HG02759 (cell line): ENCODE measurements at regions not wholly inside any gene's neighbourhood (a gene's known extent, or its start where the extent isn't known, plus 50 kb on each side); places are given as distances from the start of the nearest gene placed in this dataset.

Experiments used
- ATAC-seq: cut with Tn5 transposase; IDR thresholded peaks from one replicate; pipeline ENCODE4 v1.9.1; 2021; ENCODE audit warnings: mild to moderate bottlenecking, moderate library complexity; ENCODE audit not compliant: unreplicated experiment

- no peak for ATAC-seq
Observed at GRCh38 chr11:11177156-11177808, 175.8 kb downstream of the CSNK2A3 start.

GRCh38 chr11:11173316-11174025 is 179.6 kb downstream of the CSNK2A3 start:
- no peak for ATAC-seq

- peak; percentile 83 for ATAC-seq
Observed at GRCh38 chr11:11171854-11172253, 181.2 kb downstream of the CSNK2A3 start.

- ATAC-seq: no peak
Observed at GRCh38 chr11:11171285-11171684, 181.8 kb downstream of the CSNK2A3 start.

- ATAC-seq: peak; percentile 29
Observed at GRCh38 chr11:11170352-11171084, 182.5 kb downstream of the CSNK2A3 start.

- peak; percentile 47 for ATAC-seq
Observed at GRCh38 chr11:11169715-11170351, 183.2 kb downstream of the CSNK2A3 start.

GRCh38 chr11:11167806-11168205 is 185.2 kb downstream of the CSNK2A3 start:
- no peak for ATAC-seq

GRCh38 chr11:11164334-11164690 is 188.7 kb downstream of the CSNK2A3 start:
- no peak for ATAC-seq

GRCh38 chr11:11163669-11164333 is 189.2 kb downstream of the CSNK2A3 start:
- no peak for ATAC-seq

- ATAC-seq: no peak
Observed at GRCh38 chr11:11163236-11163635, 189.8 kb downstream of the CSNK2A3 start.

GRCh38 chr11:11157185-11157584 is 195.9 kb downstream of the CSNK2A3 start:
- no peak for ATAC-seq

GRCh38 chr11:11155962-11156815 is 196.9 kb downstream of the CSNK2A3 start:
- no peak for ATAC-seq

GRCh38 chr11:11152877-11153276 is 200.2 kb downstream of the CSNK2A3 start:
- no peak for ATAC-seq

GRCh38 chr11:11149671-11150459 is 203.2 kb downstream of the CSNK2A3 start:
- ATAC-seq: no peak

GRCh38 chr11:11148596-11148995 is 204.5 kb downstream of the CSNK2A3 start:
- ATAC-seq: no peak

- ATAC-seq: no peak
Observed at GRCh38 chr11:11148104-11148509, 204.9 kb downstream of the CSNK2A3 start.

- ATAC-seq: no peak
Observed at GRCh38 chr11:11146830-11147229, 206.2 kb downstream of the CSNK2A3 start.

GRCh38 chr11:11143849-11144248 is 209.2 kb downstream of the CSNK2A3 start:
- no peak for ATAC-seq

- no peak for ATAC-seq
Observed at GRCh38 chr11:11142430-11142829, 210.6 kb downstream of the CSNK2A3 start.
